ENCODE measurements at regions not wholly inside any gene's neighbourhood (a gene's known extent, or its start where the extent isn't known, plus 50 kb on each side); places are given as distances from the start of the nearest gene placed in this dataset.
"Not testable (repeated sequence)": the region's sequence is repeated elsewhere in the genome, so short reads cannot be mapped to it uniquely, and the experiment has no call there.

DNA sequence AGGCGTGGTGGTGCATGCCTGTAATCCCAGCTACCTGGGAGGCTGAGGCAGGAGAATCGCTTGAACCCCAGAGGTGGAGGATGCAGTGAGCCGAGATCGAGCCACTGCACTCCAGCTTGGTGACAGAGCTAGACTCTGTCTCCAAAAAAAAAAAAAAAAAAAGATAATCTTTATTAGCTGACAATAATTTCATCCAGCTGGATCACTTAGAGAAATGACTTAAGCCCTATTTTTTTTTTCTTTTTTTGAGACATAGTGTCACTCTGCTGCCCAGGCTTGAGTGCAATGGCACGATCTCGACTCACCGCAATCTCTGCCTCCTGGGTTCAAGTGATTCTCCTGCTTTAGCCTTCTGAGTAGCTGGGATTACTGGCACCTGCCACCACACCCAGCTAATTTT is 51.6 kb upstream of the MAP4K4 start:
- not testable (repeated sequence) for DNase-seq (ENCODE audit: low spot score)

DNA sequence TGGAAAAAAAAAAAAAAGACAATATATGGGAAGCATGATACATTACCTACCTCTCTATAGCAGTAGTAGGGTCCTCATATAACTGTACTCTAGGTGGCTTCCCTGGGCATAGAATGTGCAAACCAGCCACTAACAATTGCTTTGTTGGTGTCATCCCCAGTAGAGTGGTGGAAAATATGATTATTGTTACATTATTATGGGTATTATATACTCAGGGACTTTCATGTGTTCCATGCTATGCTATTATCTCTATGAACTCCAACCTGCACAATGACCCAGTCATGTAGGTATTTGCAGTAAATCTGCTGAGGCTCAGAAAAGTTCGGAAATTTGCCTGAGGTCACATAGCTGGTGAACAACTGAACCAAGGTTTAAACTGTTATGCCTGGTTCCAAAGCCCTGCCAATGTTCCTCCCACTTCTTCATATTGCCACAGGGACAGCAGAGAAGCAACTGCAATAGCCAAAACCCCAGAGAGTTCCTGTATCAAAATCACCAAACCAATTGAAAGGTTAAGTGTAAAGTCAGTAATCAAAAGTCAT is 52.6 kb upstream of the MAP4K4 start:
- no peak for DNase-seq (ENCODE audit: low spot score)

DNA sequence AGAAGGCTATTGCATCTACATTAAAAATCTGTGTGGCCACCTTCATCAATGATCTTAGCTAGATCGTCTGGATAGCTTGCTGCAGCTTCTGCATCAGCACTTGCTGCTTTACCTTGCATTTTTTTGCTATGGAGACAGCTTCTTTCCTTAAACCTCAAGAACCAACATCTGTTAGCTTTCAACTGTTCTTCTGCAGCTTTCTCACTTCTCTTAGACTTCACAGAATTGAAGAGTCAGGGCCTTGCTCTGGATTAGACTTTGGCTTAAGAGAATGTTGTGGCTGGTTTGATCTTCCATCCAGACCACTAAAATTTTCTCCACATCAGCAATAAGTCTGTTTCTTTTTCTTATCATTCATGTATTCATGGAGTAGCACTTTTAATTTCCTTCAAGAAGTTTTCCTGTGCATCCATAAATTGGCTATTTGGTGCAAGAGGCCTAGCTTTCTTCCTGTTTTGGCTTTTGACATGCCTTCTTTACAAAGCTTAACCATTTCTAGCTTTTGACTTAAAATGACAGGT is 54.4 kb upstream of the MAP4K4 start:
- DNase-seq (ENCODE audit: low spot score), result no peak

DNA sequence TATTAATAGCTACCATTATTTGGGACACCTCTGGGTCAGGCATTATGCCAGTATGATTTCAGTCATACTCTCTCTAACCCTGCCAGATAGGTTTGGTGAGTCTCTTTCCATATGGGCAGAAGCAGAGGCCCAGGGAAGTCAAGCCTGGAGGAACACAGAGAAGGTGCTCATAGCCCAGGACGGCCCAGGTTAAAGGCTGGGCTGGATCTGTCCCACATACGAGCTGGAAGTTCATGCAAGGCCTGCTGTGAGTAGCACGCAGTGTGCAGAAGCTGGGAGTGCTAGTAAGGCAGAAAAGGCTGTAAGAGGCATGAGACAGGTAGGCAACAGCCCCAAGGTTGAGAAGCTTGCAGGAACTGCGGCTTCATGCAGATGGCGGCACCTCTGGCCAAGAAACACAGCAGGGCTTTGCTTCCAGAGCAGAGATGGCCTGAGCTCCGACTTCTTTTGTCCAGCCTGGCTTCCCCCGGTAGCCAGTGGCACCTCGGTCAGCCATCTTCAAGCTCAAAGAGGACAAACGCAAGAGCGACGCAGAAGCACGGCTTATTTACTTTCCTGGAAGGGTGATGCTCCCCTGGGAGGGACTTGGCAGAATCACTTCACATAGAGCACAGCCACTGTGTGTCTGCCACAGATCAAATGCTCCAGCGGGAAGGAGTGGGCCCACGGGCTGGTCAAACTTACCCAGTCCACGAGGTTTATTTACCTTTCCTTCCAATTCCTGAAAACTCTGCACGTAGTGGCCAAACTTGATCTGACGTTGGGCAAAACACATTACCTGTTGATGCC is 58.5 kb upstream of the MAP4K4 start:
- DNase-seq (ENCODE audit: low spot score), result no peak

DNA sequence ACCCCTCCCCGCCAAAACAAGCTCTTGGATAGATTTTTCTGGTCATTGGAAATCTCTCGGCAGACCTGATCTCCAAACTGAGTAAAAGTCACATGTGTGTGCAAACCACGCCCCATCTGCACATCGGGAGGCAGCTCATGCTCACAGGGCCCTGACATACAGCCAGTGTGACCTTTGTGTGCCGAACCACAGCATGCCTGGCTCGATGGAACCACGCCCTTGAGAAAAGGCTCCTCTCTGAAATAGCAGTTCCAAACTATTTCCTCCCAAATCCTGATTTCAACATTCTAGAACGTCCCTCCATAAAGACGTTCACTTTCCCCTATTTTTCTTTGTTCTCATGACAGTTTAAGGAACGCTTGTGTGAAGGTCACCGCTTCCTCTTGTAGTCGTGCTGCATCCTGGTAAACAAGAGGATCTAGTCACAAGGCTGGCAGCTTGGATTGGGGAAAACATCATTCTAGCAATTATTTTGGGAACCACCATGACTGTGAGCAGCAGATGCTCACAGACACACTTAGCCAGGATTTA is 59.3 kb upstream of the MAP4K4 start:
- DNase-seq (ENCODE audit: low spot score), result no peak

DNA sequence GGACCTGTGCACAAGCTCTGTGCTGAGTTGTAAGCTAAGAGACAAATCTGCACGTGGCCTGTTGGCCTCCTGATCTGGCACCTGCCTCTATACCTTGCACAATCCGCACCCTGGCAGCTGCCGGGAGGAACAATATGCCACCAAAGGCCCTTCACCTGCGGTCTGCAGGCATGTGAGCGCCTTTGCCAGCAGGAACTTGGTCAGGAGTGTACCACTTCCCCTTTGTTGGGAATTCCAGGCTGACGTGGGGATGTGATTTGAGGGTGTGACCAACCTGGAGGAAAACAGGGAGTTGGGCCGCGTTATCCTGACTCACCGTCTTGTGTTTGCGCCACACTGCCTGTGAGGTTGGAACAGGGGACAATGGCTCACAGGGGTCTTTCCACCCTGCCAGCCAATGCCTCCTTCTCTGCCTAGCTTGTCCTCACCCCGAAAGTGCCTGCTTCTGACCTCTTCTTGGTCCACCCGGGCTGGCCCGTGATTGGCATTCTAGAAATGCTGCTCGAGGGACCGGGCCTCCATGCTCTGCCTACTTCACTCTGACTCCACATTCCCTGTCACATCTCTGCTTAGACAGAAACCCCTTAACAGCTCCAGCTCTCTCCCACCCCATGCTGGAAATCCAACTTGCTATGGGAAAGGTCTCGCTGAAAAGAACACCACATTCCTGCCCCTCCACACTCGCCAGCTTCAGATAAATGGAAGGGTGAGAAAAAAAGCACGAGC is 67.1 kb upstream of the MAP4K4 start:
- DNase-seq (ENCODE audit: low spot score), result no peak

DNA sequence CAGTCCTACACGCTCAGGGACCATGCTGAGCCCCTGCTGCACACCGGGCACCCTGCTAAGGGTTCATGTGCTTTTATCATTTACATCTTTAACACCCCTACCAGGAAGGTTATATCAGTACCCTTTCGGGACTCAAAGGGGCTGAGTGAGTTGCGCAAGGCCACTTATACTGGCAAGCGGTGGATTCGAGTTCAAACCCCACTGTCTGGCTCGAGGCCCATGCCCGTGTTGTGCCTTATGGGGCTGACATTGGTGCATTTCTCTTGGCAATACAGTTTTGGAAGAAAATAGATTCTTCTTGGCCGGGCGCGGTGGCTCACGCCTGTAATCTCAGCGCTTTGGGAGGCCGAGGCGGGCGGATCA is 69.5 kb upstream of the MAP4K4 start:
- no peak for DNase-seq (ENCODE audit: low spot score)

DNA sequence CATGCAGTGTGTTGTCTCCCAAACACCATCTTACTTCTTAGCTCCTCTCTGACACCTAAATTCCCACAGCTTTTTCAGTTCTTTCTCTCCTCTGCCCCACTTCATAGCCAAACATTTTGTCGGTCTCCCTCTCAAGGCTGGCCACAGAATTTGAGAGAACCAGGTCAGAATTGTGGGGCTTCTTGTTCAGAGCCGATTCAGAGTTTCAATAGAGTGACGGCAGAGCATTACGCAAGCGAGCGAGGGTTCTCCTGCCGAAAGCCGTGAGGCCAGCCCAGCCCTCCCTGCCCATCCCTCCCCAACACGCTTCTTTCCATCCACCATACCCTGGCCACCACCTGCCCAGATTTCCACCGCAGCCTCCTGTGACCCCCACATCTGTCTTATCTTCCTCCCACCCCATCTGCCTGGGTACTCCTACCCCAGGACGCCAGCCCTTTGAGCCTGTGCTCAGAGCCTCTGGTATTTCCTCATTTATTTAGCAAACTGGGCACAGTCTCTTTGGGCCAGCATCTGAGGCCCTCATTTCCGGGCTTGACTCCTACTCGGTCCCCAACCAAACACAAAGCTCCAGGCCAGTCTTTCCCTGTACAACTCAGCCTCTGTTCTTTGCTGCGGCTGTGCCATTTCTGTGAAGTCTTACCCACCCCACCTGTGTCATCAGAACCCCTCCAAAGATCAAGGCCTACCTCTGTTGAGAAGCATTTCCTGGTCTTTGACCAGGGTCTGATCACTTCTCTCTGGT is 70.0 kb upstream of the MAP4K4 start:
- no peak for DNase-seq (ENCODE audit: low spot score)

DNA sequence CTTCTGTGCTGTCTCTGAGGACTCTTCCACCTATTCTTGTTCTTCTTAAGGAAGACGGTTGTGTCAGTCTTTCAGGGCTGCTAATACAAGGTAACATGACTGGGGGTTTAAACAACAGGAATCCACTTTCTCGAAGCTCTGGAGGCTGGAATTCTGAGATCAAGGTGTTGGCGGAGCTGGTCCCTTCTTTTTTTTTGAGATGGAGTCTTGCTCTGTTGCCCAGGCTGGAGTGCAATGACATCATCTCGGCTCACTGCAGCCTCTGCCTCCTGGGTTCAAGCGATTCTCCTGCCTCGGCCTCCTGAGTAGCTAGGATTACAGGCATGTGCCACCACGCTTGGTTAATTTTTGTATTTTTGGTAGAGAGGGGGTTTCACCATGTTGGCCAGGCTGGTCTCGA is 71.7 kb upstream of the MAP4K4 start:
- not testable (repeated sequence) for DNase-seq (ENCODE audit: low spot score)

DNA sequence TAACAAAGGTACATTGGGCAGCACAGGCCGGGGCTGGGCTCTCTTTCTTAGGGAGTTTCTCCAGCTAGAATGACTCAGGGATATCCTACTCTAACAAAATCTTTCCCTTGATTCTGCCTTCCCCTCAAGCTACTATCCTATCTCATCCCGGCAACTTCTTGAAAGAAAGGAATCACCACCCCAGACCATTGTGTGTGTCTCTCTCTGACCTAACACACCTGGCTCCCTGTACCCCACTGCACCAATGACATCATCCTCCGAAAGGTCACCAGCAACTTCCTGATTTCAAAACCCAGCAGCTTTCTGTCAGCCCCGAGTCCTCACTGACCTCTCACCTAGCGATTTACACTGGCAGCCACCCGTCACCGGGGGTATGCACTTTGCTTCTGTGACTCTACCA is 72.1 kb upstream of the MAP4K4 start:
- no peak for DNase-seq (ENCODE audit: low spot score)

DNA sequence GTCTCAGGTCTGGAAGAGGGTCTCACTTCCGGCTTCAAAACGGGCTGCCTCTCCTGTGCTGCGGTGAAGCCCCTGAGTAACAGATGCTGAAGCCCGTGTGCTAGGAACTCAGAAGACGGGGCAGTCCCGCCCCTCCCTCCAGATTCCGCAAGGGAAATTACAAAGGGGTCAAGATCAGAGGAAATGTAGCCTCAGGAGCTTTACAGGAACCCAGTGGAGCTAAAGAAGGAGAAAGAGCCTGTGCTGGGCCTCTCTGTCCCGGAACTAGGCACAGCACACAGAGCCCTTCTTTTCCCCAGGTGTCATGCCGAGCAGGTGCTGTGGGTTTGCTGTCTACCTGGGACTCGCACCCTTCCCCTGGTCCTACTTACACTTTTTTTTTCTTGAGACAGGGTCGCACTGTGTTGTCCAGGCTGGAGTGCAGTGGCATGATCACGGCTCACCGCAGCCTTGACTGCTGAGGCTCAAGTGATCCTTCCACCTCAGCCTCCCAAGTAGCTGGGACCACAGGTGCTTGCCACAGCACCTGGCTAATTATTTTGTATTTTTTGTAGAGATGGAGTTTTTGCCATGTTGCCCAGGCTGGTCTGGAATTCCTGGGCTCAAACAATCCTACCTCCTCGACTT is 72.7 kb upstream of the MAP4K4 start:
- no peak for DNase-seq (ENCODE audit: low spot score)

DNA sequence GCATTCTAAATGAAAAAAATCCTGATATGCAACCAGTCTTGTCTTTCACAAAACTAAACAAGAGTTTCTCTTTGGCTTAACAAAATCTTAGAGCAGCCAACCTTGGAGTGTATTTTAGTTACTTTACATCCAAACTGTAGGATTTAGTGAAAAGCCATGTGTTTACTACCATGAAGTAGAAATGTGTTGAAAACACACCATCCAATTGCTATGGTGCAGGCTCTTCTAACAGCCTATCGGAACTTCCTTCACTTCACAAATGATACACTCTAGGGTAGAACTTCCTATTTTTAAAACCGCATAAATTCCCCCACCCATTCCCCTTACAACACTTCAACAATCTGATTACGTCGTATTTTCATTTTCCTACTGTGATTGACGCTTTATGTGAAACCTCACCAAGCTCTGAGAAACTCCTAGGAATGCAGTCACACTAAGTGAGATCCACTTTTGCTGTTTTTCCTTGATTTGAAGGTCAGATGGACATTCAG is 74.4 kb upstream of the MAP4K4 start:
- no peak for DNase-seq (ENCODE audit: low spot score)

DNA sequence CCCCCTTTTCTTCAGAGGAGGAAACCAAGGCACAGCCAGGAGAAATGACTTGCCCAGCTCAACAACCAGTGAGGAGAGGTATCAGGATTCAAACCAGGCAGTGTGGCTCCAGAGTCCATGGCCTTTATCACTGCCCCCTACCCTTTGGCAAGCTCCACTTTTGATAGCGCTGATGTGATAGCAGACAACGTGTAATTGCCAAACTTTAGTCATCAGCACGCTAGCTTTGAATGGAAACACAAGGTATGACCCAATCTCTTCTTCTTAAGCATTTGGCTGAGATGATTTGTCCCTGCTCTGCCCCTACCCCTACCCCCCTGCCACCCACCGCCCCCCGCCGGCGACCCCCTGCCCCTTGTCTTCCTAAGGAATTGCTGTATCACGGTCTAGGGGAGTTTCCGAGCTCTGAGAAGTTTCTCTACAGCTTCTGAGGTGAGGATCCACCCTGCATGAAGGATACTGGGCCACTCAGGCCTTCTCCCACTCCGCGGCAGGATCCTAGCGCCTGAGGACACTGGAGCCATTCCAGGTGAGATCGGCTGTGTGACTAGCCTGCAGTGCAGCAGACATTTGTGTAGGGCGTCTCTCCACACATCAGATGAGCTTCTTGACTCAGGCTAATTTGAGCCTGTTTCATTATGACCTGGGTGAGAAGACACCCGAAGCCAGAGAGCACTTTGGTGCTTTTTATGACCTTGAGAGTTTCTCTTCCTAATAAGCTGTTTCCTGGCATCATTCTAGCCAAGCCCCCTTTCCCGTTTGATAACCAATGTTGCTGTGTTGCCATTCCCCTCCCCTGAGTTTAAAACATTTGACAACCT is 75.1 kb upstream of the MAP4K4 start:
- no peak for DNase-seq (ENCODE audit: low spot score)

DNA sequence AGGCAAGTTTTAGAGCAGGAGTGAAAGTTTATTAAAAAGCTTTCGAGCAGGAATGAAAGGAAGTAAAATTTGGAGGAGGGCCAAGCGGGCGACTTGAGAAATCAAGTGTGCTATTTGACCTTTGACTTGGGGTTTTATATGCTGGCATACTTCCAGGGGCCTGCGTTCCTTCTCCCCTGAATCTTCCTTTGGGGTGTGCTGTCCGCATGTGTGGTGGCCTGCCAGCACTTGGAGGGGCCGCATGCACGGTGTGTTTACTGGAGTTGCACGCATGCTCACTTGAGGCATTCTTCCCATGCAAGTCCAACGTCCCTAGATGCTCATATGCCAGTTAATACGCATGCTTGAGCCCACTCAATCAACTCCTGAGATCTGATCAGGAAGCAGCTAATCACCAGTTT is 78.3 kb upstream of the MAP4K4 start:
- no peak for DNase-seq (ENCODE audit: low spot score)

DNA sequence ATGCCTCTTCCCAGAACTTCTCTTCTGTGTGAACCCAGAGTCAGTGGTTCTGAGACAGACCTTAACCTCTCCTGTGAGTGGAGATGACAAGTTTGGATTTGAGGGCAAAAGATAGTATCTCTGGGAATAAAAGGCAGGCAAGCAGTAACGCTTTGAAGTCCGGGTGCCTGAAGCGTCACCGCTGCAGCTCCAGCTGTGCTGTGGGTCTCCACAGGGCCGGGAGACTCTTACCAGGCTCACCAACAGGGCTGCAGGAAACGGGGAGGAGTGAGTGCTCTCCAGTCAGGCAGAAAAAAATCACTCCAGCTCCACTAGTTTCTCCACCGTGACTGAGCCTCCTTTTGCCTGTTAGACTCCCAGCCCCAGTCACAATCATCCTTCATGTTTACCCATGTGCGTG is 79.7 kb upstream of the MAP4K4 start:
- DNase-seq (ENCODE audit: low spot score), result no peak

DNA sequence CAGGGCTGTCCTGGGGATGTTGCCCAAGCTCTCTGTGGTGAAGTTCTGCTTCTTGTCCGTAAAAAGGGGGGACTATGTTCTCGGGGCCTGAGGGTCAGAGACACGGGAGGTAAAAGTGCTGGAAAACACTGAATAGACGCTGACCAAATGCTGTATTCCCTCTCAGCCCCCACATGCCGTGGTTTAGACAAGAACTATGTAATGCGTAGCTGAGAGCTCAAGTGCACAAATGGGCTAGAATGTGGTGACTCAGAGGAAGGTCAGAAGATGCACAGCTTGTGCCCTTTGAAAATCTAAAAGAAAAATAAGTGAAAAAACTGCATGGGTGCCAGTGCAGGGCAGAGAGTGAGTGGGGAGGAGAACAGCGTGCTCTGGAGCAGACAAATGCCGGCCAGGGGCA is 80.3 kb upstream of the MAP4K4 start:
- no peak for DNase-seq (ENCODE audit: low spot score)

DNA sequence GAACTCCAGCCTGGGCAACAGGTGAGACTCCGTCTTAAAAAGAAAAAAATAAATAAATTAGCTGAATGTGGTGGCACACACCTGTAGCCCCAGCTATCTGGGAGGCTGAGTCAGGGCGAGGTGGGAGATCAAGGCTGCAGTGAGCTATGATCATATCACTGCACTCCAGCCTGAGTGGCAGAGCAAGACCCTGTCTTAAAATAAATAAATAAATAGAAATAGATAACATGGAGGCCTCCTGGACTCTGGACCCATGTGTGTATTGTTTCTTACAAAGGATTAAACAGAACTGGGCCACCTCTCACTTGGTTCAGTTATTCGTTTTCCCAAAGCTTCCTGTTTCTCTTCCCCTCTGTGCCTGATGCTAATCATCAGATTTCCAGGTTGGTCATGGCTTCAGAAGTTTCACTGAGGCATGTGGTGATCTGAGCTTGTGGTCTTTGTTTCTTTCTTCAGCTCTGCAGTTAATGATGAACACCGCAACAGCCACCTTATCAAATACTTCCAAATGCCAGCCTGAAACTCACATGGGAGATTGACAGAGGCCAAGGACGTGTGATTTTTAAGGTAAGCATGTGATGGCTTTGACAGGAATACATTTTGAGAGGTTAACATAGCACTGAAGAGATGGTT is 83.3 kb upstream of the MAP4K4 start:
- no peak for DNase-seq (ENCODE audit: low spot score)

DNA sequence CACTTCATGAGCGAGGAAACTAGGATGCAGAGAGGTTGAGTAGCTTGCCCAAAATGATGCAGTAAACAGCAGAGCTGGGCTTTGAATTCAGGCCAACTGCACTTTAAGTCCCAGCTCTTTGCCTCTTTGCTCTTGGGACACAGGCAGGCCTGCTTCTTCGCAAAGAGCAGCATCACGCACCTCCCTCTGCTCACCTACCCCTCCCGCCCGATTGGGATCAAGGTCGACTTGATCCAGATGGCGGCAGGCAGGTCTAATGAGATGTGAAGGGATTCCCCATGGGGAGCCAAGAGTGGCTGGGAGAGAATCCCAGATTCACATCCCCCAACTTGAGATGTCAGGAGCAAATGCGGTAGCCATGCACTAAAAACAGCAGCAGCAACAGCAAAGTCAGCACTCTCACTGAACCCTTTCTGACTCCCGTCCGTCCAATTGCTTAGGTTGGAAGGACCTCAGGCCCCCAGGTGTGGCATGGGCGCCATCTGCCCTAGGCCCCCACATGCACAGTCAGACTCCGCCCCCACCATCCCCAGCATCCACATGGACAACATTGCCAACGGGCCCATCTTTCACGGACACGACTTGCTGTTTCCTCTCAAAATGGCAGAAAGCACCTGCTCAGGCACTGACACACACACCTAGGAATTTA is 84.3 kb upstream of the MAP4K4 start:
- no peak for DNase-seq (ENCODE audit: low spot score)

DNA sequence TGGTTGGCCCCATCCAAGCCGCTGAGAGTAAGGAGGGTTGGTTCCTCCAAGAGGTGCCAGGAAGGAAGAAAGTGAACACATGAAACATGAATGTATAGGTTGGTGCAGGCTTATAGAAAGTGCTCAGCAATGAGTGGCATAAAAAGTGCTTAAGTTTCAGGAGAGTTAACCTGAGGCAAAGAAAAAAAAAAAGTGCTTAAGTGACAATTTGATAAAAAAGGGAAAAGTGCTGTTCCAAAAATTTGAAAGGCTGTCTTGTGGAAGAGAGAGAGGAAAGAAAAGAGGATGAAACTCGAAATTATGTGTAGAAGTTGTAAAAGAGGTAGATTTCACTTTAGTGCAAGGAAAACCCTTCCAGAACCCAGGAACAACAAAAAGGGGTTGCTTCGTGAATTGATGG is 85.5 kb upstream of the MAP4K4 start:
- DNase-seq (ENCODE audit: low spot score), result no peak
